ENCODE measurements at regions not wholly inside any gene's neighbourhood (a gene's known extent, or its start where the extent isn't known, plus 50 kb on each side); places are given as distances from the start of the nearest gene placed in this dataset.
"Not testable (repeated sequence)": the region's sequence is repeated elsewhere in the genome, so short reads cannot be mapped to it uniquely, and the experiment has no call there.

GRCh38 chr20:30297878-30298595 lies 959.4 kb upstream of the DEFB115 start:
- DNase-seq: not testable (repeated sequence)

- not testable (repeated sequence) for DNase-seq
These were observed 957.2 kb upstream of the DEFB115 start for GRCh38 chr20:30300220-30300642.

- not testable (repeated sequence) for DNase-seq
These were observed 954.7 kb upstream of the DEFB115 start for GRCh38 chr20:30302786-30303185.

GRCh38 chr20:30309938-30310337 lies 947.5 kb upstream of the DEFB115 start:
- DNase-seq: not testable (repeated sequence)

- DNase-seq: not testable (repeated sequence)
These were observed 947.1 kb upstream of the DEFB115 start for GRCh38 chr20:30310385-30310784.

GRCh38 chr20:30312220-30312619 lies 945.2 kb upstream of the DEFB115 start:
- not testable (repeated sequence) for DNase-seq

GRCh38 chr20:30313660-30314059 lies 943.8 kb upstream of the DEFB115 start:
- not testable (repeated sequence) for DNase-seq

GRCh38 chr20:30316063-30316462 lies 941.4 kb upstream of the DEFB115 start:
- not testable (repeated sequence) for DNase-seq

GRCh38 chr20:30316532-30317299 lies 940.7 kb upstream of the DEFB115 start:
- DNase-seq: not testable (repeated sequence)

GRCh38 chr20:30333744-30334143 lies 923.7 kb upstream of the DEFB115 start:
- DNase-seq: not testable (repeated sequence)

GRCh38 chr20:30337556-30337955 lies 919.9 kb upstream of the DEFB115 start:
- not testable (repeated sequence) for DNase-seq

GRCh38 chr20:30348932-30349331 lies 908.5 kb upstream of the DEFB115 start:
- not testable (repeated sequence) for DNase-seq

- DNase-seq: not testable (repeated sequence)
These were observed 900.5 kb upstream of the DEFB115 start for GRCh38 chr20:30356854-30357467.

- DNase-seq: not testable (repeated sequence)
These were observed 895.7 kb upstream of the DEFB115 start for GRCh38 chr20:30361756-30362155.

GRCh38 chr20:30376430-30376766 lies 881.1 kb upstream of the DEFB115 start:
- not testable (repeated sequence) for DNase-seq

- peak; percentile 6 to 65 for DNase-seq
These were observed 880.5 kb upstream of the DEFB115 start for GRCh38 chr20:30376767-30377658.

- not testable (repeated sequence) for DNase-seq
These were observed 879.1 kb upstream of the DEFB115 start for GRCh38 chr20:30378317-30378716.

- DNase-seq: not testable (repeated sequence)
These were observed 878.7 kb upstream of the DEFB115 start for GRCh38 chr20:30378721-30379120.

GRCh38 chr20:30384841-30385240 lies 872.6 kb upstream of the DEFB115 start:
- not testable (repeated sequence) for DNase-seq

- DNase-seq: not testable (repeated sequence)
These were observed 871.4 kb upstream of the DEFB115 start for GRCh38 chr20:30386099-30386498.

- DNase-seq: not testable (repeated sequence)
These were observed 869.6 kb upstream of the DEFB115 start for GRCh38 chr20:30387823-30388222.

- DNase-seq: not testable (repeated sequence)
These were observed 863.9 kb upstream of the DEFB115 start for GRCh38 chr20:30393523-30393922.
